Astrocyte (in vitro differentiated cells and primary cell): ENCODE measurements at regions not wholly inside any gene's neighbourhood (a gene's known extent, or its start where the extent isn't known, plus 50 kb on each side); places are given as distances from the start of the nearest gene placed in this dataset.

Experiments
- EZH2 ChIP-seq: IDR thresholded peaks from 2 replicates; pipeline ENCODE4 v1.6.1; 2012; ENCODE audit warnings: mild to moderate bottlenecking, low read length, inconsistent platforms; ENCODE audit not compliant: insufficient read depth
- TF ChIP-seq, protein P1 (sequence below): IDR thresholded peaks from 2 replicates; pipeline ENCODE4 v1.5.1; 2011; ENCODE audit warnings: low read depth, mild to moderate bottlenecking, inconsistent platforms, low read length, moderate library complexity; ENCODE audit not compliant: insufficient read depth

DNA sequence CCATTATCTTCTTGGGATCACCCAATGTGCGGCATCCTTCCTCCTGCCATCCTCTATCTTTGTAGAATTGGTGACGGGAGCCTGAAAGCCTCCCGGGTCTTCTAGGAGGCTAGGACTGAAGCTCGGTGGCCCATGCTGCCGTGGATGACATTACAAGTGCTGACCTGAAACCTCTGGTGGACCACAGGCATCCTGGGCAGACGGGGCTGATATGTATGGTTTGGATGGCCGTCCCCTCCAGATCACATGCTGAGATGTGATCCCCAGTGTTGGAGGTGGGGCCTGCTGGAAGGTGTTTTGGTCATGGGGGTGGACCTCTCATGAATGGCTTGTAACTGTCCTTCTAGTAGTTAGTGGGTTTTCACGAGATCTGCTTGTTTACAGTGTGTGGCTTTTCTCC, 1525.8 kb downstream of the BRD1 start:
- TF ChIP-seq, protein P1, sequence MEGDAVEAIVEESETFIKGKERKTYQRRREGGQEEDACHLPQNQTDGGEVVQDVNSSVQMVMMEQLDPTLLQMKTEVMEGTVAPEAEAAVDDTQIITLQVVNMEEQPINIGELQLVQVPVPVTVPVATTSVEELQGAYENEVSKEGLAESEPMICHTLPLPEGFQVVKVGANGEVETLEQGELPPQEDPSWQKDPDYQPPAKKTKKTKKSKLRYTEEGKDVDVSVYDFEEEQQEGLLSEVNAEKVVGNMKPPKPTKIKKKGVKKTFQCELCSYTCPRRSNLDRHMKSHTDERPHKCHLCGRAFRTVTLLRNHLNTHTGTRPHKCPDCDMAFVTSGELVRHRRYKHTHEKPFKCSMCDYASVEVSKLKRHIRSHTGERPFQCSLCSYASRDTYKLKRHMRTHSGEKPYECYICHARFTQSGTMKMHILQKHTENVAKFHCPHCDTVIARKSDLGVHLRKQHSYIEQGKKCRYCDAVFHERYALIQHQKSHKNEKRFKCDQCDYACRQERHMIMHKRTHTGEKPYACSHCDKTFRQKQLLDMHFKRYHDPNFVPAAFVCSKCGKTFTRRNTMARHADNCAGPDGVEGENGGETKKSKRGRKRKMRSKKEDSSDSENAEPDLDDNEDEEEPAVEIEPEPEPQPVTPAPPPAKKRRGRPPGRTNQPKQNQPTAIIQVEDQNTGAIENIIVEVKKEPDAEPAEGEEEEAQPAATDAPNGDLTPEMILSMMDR = no peak
- no peak for TF ChIP-seq EZH2
